Small intestine (tissue), 7 donors: ENCODE measurements at regions not wholly inside any gene's neighbourhood (a gene's known extent, or its start where the extent isn't known, plus 50 kb on each side); places are given as distances from the start of the nearest gene placed in this dataset.
"Not testable (repeated sequence)": the region's sequence is repeated elsewhere in the genome, so short reads cannot be mapped to it uniquely, and the experiment has no call there.

Experiments
- DNase-seq, 2 donors: peaks; one replicate each; pipeline versions ENCODE4 v3.0.0 to v3.0.0-alpha.2; 2013
- FAIRE-seq: peaks from 2 replicates; lab custom pipeline; 2012; peaks lifted over from hg19 to GRCh38; lab: Jason Lieb, UNC
- H3K27ac ChIP-seq, 3 donors: one replicate each; pipeline ENCODE4 v1.5.1; 2013; ENCODE audit warnings: low read length in 2 of 3, mild to moderate bottlenecking in 2 of 3, control low read depth in 1 of 3, inconsistent platforms in 1 of 3, low read depth in 1 of 3, moderate library complexity in 1 of 3
- H3K27me3 ChIP-seq, 3 donors: one replicate each; pipeline ENCODE4 v1.6.1; 2013; ENCODE audit warnings: low read length in 3 of 3, inconsistent platforms in 1 of 3; ENCODE audit not compliant: control insufficient read depth in 3 of 3, insufficient read depth in 3 of 3
- H3K36me3 ChIP-seq, 3 donors: one replicate each; pipeline ENCODE4 v1.6.1; 2013; ENCODE audit warnings: low read length in 3 of 3, inconsistent platforms in 1 of 3, low read depth in 1 of 3, mild to moderate bottlenecking in 1 of 3, moderate library complexity in 1 of 3; ENCODE audit not compliant: control insufficient read depth in 3 of 3, insufficient read depth in 2 of 3
- H3K4me1 ChIP-seq, 3 donors: one replicate each; pipeline ENCODE4 v1.6.1; 2013; ENCODE audit warnings: low read length in 2 of 3, inconsistent platforms in 1 of 3, low read depth in 1 of 3, mild to moderate bottlenecking in 1 of 3, moderate library complexity in 1 of 3; ENCODE audit not compliant: control insufficient read depth in 3 of 3, insufficient read depth in 2 of 3
- H3K4me3 ChIP-seq, 3 donors: one replicate each; pipeline ENCODE4 v1.5.1; 2013; ENCODE audit warnings: low read length in 3 of 3, control low read depth in 1 of 3, inconsistent platforms in 1 of 3, low read depth in 1 of 3, mild to moderate bottlenecking in 1 of 3, moderate library complexity in 1 of 3
- H3K9me3 ChIP-seq, 2 donors: one replicate each; pipeline ENCODE4 v1.6.1; 2013; ENCODE audit warnings: low read depth in 1 of 2, low read length in 1 of 2; ENCODE audit not compliant: control insufficient read depth in 2 of 2, insufficient read depth in 1 of 2
- WGBS, 3 donors: extraction: QIAGEN DNeasy Blood & Tissue Kit; methylation state at CpG; one replicate each; pipeline ENCODE4 v1.1.7; 2013; 5-methylcytosine and 5-hydroxymethylcytosine counted together
- donor health status: healthy with polysubstance abuse.
- donor health status: control.
- donor health status: control.
- donor health status: Bipolar disorder and iron deficiency.
- donor health status: healthy.

- H3K36me3 ChIP-seq, H3K4me3 ChIP-seq, H3K27ac ChIP-seq, DNase-seq, H3K4me1 ChIP-seq, FAIRE-seq, H3K27me3 ChIP-seq: not testable (repeated sequence)
- H3K9me3 ChIP-seq, result peaks cover 10 to 33% of the 10 kb centered on the region in 2 donors
- WGBS, 3 donors, result 94% methylated on average over 20 of the region's 20 CpGs
Observed at GRCh38 chr9:40883423-40884071, 244.9 kb downstream of the FOXD4L6 start.

DNA sequence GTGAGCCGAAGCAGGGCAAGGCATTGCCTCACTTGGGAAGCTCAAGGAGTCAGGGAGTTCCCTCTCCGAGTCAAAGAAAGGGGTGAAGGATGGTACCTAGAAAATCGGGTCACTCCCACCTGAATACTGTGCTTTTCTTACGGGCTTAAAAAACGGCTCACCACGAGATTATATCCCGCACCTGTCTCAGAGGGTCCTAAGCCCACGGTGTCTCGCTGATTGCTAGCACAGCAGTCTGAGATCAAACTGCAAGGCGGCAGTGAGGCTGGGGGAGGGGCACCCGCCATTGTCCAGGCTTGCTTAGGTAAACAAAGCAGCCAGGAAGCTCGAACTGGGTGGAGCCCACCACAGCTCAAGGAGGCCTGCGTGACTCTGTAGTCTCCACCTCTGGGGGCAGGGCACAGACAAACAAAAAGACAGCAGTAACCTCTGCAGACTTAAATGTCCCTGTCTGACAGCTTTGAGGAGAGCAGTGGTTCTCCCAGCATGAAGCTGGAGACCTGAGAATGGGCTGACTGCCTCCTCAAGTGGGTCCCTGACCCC is 254.7 kb downstream of the FOXD4L6 start:
- not testable (repeated sequence) for H3K4me3 ChIP-seq, H3K27me3 ChIP-seq, H3K27ac ChIP-seq, DNase-seq, H3K4me1 ChIP-seq, H3K36me3 ChIP-seq, FAIRE-seq
- WGBS, 3 donors, result 81 to 86% (median 83%) methylated on average over 11 to 13 of the region's 13 CpGs
- peaks cover 0 to 11% of the 10 kb centered on the region in 2 donors for H3K9me3 ChIP-seq

GRCh38 chr9:40868437-40868836 is 260.0 kb downstream of the FOXD4L6 start:
- WGBS, 3 donors, result 78 to 88% (median 85%) methylated on average over 4 of the region's 4 CpGs
- H3K4me1 ChIP-seq, H3K4me3 ChIP-seq, DNase-seq, FAIRE-seq, H3K27ac ChIP-seq, H3K27me3 ChIP-seq, H3K9me3 ChIP-seq, H3K36me3 ChIP-seq: not testable (repeated sequence)
